HL-60 (cell line): ENCODE measurements at regions not wholly inside any gene's neighbourhood (a gene's known extent, or its start where the extent isn't known, plus 50 kb on each side); places are given as distances from the start of the nearest gene placed in this dataset.

Experiments used
- CTCF ChIP-seq: IDR thresholded peaks from one replicate; pipeline ENCODE4 v1.5.1; 2011; ENCODE audit warnings: low read length, control low read depth, inconsistent platforms; ENCODE audit not compliant: insufficient read depth
- SPI1 ChIP-seq: IDR thresholded peaks from 2 replicates; pipeline ENCODE4 v1.6.1; 2012; ENCODE audit warnings: low read depth, mild to moderate bottlenecking, borderline replicate concordance

- TF ChIP-seq SPI1 (no peak), CTCF (no peak)
Measured at GRCh38 chr11:116529271-116529670, 243.5 kb downstream of the BUD13 start.
